GM12878 (cell line): ENCODE measurements at regions not wholly inside any gene's neighbourhood (a gene's known extent, or its start where the extent isn't known, plus 50 kb on each side); places are given as distances from the start of the nearest gene placed in this dataset.

Experiments used
- ATAC-seq: fragments of 200-7000 bp; cut with Tn5 transposase; 3 replicates; pipeline ENCODE4 v1.9.1; 2020; ENCODE audit warnings: mild to moderate bottlenecking, moderate library complexity
- BruUV-seq: library from RNA; stranded (reverse); fragments of 400-500 nt; replicated peaks from 2 replicates; lab custom pipeline; 2021; lab: Mats Ljungman, UMichigan
- CTCF ChIA-PET: fragments of 300-600 bp; sonication (Branson Sonifier 250); formaldehyde crosslinking; extraction: SDS; loops from one replicate; lab custom pipeline; 2021; ENCODE audit warnings: inconsistent platforms; lab: Yijun Ruan, JAX
- POLR2A ChIA-PET: fragments of 350-600 bp; formaldehyde crosslinking; extraction: SDS; loops from one replicate; lab custom pipeline; 2021; ENCODE audit warnings: inconsistent platforms; lab: Charles Lee
- RAD21 ChIA-PET: fragments of 300-600 bp; sonication (Branson Sonifier 250); formaldehyde crosslinking; loops from one replicate; lab custom pipeline; 2023; ENCODE audit warnings: antibody characterized with exemption; ENCODE audit not compliant: unreplicated experiment; lab: Charles Lee
- SMC1A ChIA-PET: fragments of 300-600 bp; sonication (Branson Sonifier 250); formaldehyde crosslinking; loops from one replicate; lab custom pipeline; 2023; ENCODE audit not compliant: unreplicated experiment, uncharacterized antibody; lab: Charles Lee
- DNase-seq: peaks from one replicate; pipeline ENCODE4 v3.0.0-alpha.2; 2011; ENCODE audit warnings: low read depth, low spot score
- FAIRE-seq: peaks from 3 replicates; lab custom pipeline; 2011; peaks lifted over from hg19 to GRCh38; lab: Jason Lieb, UNC
- H2AFZ ChIP-seq: 2 replicates; pipeline ENCODE4 v1.6.0; 2011; ENCODE audit warnings: low read depth, low read length, control low read depth; ENCODE audit not compliant: control insufficient read depth
- H3K27ac ChIP-seq: 2 replicates; pipeline ENCODE4 v1.5.1; 2011; ENCODE audit warnings: control low read depth; ENCODE audit not compliant: control insufficient read depth, insufficient read depth
- H3K27me3 ChIP-seq, 2 experiments: replicated peaks in 1 of 2; 2 replicates each; pipeline versions ENCODE4 v1.6.0 to v1.6.1; 2011; ENCODE audit warnings: low read length in 1 of 2; ENCODE audit not compliant: control insufficient read depth in 2 of 2, insufficient read depth in 2 of 2
- H3K36me3 ChIP-seq, 2 experiments: 2 replicates each; pipeline ENCODE4 v1.5.1; 2011; ENCODE audit warnings: low read length in 1 of 2; ENCODE audit not compliant: control insufficient read depth in 2 of 2, insufficient read depth in 2 of 2
- H3K4me1 ChIP-seq: 2 replicates; pipeline ENCODE4 v1.6.1; 2011; ENCODE audit warnings: mild to moderate bottlenecking, low read length, moderate library complexity, mixed read lengths; ENCODE audit not compliant: control insufficient read depth, insufficient read depth
- H3K4me2 ChIP-seq: 2 replicates; pipeline ENCODE4 v1.6.0; 2011; ENCODE audit warnings: control low read depth; ENCODE audit not compliant: control insufficient read depth, insufficient read depth
- H3K4me3 ChIP-seq: fragments of 200-600 bp; sonication (generic); 2 replicates; pipeline ENCODE4 v1.5.1; 2016
- H3K79me2 ChIP-seq: 2 replicates; pipeline ENCODE4 v1.6.0; 2011; ENCODE audit warnings: low read length; ENCODE audit not compliant: control insufficient read depth, insufficient read depth
- H3K9ac ChIP-seq: 2 replicates; pipeline ENCODE4 v1.8.0; 2011; ENCODE audit warnings: low read length, control low read depth, mixed read lengths; ENCODE audit not compliant: control insufficient read depth, insufficient read depth
- H3K9me3 ChIP-seq: replicated peaks from 3 replicates; pipeline ENCODE4 v1.5.1; 2011; ENCODE audit warnings: mild to moderate bottlenecking, low read length; ENCODE audit not compliant: control insufficient read depth, insufficient read depth
- H4K20me1 ChIP-seq: 2 replicates; pipeline ENCODE4 v1.6.0; 2011; ENCODE audit not compliant: control insufficient read depth, insufficient read depth
- BMI1 ChIP-seq: fragments of 450-650 bp; IDR thresholded peaks from 2 replicates; pipeline ENCODE4 v1.6.1; 2016; ENCODE audit warnings: mild to moderate bottlenecking, moderate library complexity, borderline replicate concordance
- HDAC6 ChIP-seq: fragments of 200-600 bp; sonication (generic); IDR thresholded peaks from one replicate; pipeline ENCODE4 v1.8.0; 2017; ENCODE audit warnings: antibody characterized with exemption; ENCODE audit not compliant: unreplicated experiment
- IKZF2 ChIP-seq, 2 experiments: fragments of 450-650 bp; IDR thresholded peaks; 2 replicates each; pipeline ENCODE4 v1.6.1; 2017; ENCODE audit warnings: mild to moderate bottlenecking in 2 of 2, moderate library complexity in 2 of 2
- RCOR1 ChIP-seq: conservative IDR thresholded peaks from 2 replicates; pipeline ENCODE4 v1.6.1; 2012; ENCODE audit warnings: low read depth, low read length, improper control_type of control experiment
- SMAD5 ChIP-seq: IDR thresholded peaks from 2 replicates; pipeline ENCODE4 v1.6.1; 2016; ENCODE audit warnings: antibody characterized with exemption, low read depth
- TAF1 ChIP-seq: IDR thresholded peaks from 2 replicates; pipeline ENCODE4 v1.6.1; 2011; ENCODE audit warnings: mild to moderate bottlenecking, low read depth, low read length, borderline replicate concordance
- ZBTB4 ChIP-seq: fragments of 450-650 bp; formaldehyde crosslinking; IDR thresholded peaks from 2 replicates; pipeline ENCODE4 v1.4.0; 2022; ENCODE audit warnings: mild to moderate bottlenecking, moderate library complexity
- WGBS: methylation state at CpG from one replicate; pipeline ENCODE4 v1.1.6; 2016; ENCODE audit warnings: low lambda C conversion rate; ENCODE audit not compliant: insufficient replicate concordance, insufficient coverage; ENCODE audit errors: missing lambda C conversion rate; 5-methylcytosine and 5-hydroxymethylcytosine counted together
- in situ Hi-C: fragments of 300-500 bp; cut with MboI; formaldehyde crosslinking; loops from 9 replicates; pipeline ENCODE4 v1.14.3; 2018; ENCODE audit warnings: mixed read lengths
- intact Hi-C: fragments of 100-400 bp; cut with micrococcal nuclease; formaldehyde crosslinking; loops from one replicate; pipeline ENCODE4 v1.14.2; 2022; ENCODE audit not compliant: unreplicated experiment

GRCh38 chr2:221044781-221045180 is 527.3 kb downstream of the EPHA4 start:
- no peaks in the 10 kb centered on the region for H3K36me3 ChIP-seq
- H3K9ac ChIP-seq = no peak overlapping the region
- DNase-seq = no peak
- ChIA-PET RAD21 (no interaction called here), CTCF (no interaction called here), SMC1A (interaction anchor here (1.5 kb wide), 1 partner anchor 11 kb away, joined by 3 read pairs; no protein-coding TSS in a partner anchor), POLR2A (no interaction called here)
- BruUV-seq = no TSS peak
- H3K4me2 ChIP-seq = no peak overlapping the region
- H3K79me2 ChIP-seq = no peaks in the 10 kb centered on the region
- no peak for FAIRE-seq
- intact Hi-C loops = no loop called here
- H3K27ac ChIP-seq = no peak overlapping the region
- 48% methylated on average over 5 of the region's 5 CpGs for WGBS
- TF ChIP-seq TAF1 (no peak), HDAC6 (no peak), IKZF2 (IDR thresholded peaks at IDR 0.05) (no peak), SMAD5 (no peak), ZBTB4 (CRISPR knock-in tag) (no peak), BMI1 (no peak), RCOR1 (no peak)
- H3K9me3 ChIP-seq = no peaks in the 10 kb centered on the region
- no peaks in the 10 kb centered on the region for H3K4me1 ChIP-seq
- no peak overlapping the region for H3K4me3 ChIP-seq
- ATAC-seq = no peak
- in situ Hi-C loops = no loop called here
- no peaks in the 10 kb centered on the region for H3K27me3 ChIP-seq
- no peaks in the 10 kb centered on the region for H4K20me1 ChIP-seq
- H2AFZ ChIP-seq = no peak overlapping the region
